GM12873 (cell line): ENCODE measurements at regions not wholly inside any gene's neighbourhood (a gene's known extent, or its start where the extent isn't known, plus 50 kb on each side); places are given as distances from the start of the nearest gene placed in this dataset.

Experiments
- TF ChIP-seq, protein P1 (sequence below): IDR thresholded peaks from 2 replicates; pipeline ENCODE4 v1.5.1; 2012; ENCODE audit warnings: low read depth, mild to moderate bottlenecking, moderate library complexity, low read length, control low read depth; ENCODE audit not compliant: insufficient read depth; ENCODE audit errors: missing control alignments

DNA sequence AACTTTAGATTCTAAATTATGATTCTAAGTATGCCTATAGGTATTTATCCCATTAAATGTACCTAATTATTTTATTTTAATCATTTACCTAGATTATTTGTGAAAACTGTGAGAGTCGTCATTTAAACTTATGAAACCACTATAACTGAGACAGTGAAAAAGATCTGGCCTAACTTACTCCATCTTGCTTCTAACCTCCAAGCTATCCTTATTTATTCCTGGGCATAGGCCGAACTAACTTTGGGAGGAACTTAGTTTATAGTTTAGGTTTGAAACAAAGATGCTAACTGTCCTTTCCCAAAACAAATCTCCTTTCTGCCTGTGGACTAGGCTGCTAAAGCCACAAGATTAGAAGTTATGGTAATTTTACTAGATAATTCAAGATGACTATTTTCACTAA lies 79.7 kb upstream of the PPP2R5C start:
- TF ChIP-seq, protein P1, sequence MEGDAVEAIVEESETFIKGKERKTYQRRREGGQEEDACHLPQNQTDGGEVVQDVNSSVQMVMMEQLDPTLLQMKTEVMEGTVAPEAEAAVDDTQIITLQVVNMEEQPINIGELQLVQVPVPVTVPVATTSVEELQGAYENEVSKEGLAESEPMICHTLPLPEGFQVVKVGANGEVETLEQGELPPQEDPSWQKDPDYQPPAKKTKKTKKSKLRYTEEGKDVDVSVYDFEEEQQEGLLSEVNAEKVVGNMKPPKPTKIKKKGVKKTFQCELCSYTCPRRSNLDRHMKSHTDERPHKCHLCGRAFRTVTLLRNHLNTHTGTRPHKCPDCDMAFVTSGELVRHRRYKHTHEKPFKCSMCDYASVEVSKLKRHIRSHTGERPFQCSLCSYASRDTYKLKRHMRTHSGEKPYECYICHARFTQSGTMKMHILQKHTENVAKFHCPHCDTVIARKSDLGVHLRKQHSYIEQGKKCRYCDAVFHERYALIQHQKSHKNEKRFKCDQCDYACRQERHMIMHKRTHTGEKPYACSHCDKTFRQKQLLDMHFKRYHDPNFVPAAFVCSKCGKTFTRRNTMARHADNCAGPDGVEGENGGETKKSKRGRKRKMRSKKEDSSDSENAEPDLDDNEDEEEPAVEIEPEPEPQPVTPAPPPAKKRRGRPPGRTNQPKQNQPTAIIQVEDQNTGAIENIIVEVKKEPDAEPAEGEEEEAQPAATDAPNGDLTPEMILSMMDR: no peak

DNA sequence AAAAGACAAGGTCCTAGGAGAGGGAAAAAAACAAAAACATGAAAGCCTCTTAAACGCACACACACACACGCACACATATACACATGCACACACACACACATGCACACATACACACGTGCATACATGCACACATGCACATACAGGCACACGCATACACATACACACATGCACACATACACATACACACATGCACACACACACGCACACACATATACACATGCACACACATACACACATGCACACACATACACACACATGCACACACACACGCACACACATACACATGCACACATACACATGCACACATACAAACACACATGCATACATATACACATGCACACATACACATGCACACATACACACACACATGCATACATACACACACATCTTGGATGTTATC lies 78.1 kb upstream of the PPP2R5C start:
- TF ChIP-seq, protein P1: no peak

DNA sequence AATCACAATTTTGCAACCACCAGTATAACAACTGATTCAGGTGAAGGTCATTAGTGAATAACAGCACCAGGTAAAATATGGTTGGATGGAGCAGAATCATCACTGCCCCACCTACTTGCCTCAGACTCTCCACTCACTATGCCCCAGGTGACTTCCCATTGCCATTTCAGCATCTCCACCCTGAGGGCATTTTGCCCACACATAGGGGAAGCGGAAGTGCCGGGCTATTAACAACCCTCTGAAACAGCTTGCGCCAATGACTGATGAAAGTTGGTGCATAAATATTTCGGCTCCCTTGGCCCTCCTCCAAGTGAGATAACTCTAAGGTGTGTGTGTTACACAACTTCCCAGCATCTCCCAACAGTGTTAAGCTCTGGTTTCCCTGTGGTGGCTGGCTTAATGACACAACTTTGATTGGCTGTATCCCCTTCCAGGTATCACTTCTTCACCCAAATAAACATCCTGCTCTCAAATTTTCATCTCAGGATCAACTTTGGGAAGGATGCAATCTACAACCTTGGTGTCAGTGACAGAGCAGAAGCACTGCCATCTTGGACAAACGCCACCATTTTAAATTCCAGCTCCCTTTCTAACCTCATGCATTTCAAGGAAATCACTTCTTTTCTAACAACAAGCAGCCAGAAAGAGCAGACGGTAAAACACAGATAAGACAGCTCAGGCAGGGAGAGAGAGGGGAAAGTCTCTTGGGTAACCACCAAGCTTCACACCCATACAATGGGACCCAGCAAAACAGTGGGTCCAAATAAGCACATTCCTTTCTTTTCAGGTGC lies 73.6 kb upstream of the PPP2R5C start:
- TF ChIP-seq, protein P1: no peak

DNA sequence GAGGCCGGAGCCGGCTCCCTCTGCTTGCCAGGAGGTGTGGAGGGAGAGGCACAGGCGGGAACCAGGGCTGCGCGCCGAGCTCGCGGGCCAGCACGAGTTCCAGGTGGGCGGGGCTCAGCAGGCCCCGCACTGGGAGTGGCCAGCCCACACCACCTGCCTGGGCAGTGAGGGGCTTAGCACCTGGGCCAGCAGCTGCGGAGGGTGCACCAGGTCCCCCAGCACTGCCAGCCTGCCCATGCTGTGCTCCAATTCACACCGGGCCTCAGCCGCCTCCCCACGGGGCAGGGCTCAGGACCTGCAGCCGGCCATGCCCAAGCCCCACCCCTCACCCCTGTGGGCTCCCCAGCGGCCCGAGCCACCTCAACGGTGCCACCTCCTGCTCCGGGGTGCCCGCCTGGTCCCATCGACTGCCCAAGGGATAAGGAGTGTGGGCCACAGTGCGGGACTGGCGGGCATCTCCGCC lies 72.4 kb upstream of the PPP2R5C start:
- TF ChIP-seq, protein P1: no peak

DNA sequence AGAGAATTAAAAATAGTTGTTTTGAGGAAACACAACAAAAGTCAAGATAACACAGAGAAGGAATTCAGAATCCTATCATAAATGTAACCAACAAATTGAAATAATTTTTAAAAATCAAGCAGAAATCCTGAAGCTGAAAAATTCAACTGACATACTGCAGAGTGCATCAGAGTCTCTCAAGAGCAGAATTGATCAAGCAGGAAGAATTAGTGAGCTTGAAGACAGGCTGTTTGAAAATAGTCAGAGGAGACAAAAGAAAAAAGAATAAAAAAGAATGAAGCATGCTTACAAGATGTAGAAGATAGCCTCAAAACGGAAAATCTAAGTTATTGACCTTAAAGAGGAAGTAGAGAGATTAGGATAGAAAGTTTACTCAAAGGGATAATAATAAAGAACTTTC lies 65.8 kb upstream of the PPP2R5C start:
- TF ChIP-seq, protein P1: no peak

DNA sequence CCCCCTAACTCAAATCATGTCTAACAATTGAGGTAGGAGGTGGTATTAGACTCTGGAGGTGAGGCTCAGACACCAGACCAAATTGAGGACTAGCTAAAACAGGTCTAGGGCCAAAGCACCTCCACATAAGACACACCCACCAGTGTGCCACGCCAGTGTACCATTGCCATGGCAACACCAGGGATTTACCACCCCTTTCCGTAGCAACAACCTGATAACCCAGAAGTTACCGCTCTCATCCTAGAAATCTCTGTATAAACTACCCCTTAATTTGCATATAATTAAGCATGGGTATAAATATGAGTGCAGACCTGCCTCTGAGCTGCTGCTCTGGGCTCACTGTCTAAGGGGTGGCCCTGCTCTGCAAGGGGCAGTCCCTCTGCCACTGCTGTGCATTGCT lies 57.4 kb upstream of the PPP2R5C start:
- TF ChIP-seq, protein P1: no peak

DNA sequence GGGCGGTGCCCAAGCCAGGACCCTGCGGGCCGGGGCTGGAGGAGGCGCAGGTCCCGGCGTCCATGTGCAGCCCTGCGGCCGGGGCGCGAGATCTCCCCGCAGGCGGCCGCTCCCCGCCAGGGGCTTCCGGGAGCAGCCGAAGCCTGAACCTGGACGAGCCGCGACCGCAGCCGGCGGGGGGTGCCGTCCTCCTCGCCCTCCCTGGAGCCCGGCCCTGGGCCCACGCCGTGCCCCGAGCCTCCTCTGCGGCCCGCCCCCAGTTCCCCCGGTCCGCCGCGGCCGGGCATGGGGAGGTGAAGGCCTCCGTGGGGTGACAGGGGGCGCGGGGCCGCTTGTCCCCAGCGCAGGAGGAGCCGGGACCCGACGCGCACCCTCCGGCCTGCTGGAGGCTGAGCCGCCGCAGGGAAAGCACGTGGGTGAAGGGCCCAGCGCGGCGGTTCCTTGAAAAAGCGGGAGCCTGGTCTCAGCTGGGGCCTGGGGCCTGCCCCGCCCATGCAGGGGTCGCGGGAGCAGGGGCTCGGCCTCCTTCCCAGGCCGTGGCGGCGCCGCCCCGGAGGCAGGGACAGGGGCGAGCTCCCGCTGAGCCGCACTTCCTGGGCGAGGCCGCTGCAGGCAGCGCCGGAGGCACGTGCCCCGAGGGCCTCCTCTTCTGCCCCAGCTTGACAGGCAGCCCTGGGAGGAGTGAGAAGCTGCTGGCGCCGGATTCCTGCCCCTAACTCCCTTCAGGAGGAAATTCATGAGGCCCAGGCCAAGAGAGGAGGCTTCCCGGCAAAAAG lies 55.6 kb upstream of the PPP2R5C start:
- TF ChIP-seq, protein P1: no peak
